ENCODE measurements at regions not wholly inside any gene's neighbourhood (a gene's known extent, or its start where the extent isn't known, plus 50 kb on each side); places are given as distances from the start of the nearest gene placed in this dataset.

- TF ChIP-seq FOXM1 (IDR thresholded peaks at IDR 0.05; ENCODE audit: borderline replicate concordance, low read depth): no peak; the same call in 1 of the 2 replicates
- no peak for TF ChIP-seq REST (IDR thresholded peaks at IDR 0.05; ENCODE audit: low read depth)
- TF ChIP-seq CREB1 (IDR thresholded peaks at IDR 0.05; ENCODE audit: low read depth): no peak
- 0 out of 2 replicates have a peak, but pooled peaks have one; percentile 20 for TF ChIP-seq NFIC (IDR thresholded peaks at IDR 0.05)
- TF ChIP-seq TCF12 (IDR thresholded peaks at IDR 0.05; ENCODE audit: low read depth): no peak
- no peak for TF ChIP-seq EGR1 (IDR thresholded peaks at IDR 0.05)
- TF ChIP-seq EP300 (IDR thresholded peaks at IDR 0.05; ENCODE audit: borderline replicate concordance): no peak
- TF ChIP-seq CEBPB (IDR thresholded peaks at IDR 0.05): no peak
- 0 out of 2 replicates have a peak, but pooled peaks have one; percentile 32 for TF ChIP-seq YY1 (IDR thresholded peaks at IDR 0.05; ENCODE audit: low read depth)
- no peak for TF ChIP-seq TEAD4 (IDR thresholded peaks at IDR 0.05)
- TF ChIP-seq MAX (IDR thresholded peaks at IDR 0.05): peak; percentile 51
- no peak for TF ChIP-seq USF1 (IDR thresholded peaks at IDR 0.05)
Measured at GRCh38 chr10:21372651-21373410, 152.7 kb downstream of the SKIDA1 start.

- TF ChIP-seq EGR1 (IDR thresholded peaks at IDR 0.05): no peak
- no peak for TF ChIP-seq CEBPB (IDR thresholded peaks at IDR 0.05)
- no peak for TF ChIP-seq RAD21 (IDR thresholded peaks at IDR 0.05; ENCODE audit: low read depth)
- TF ChIP-seq ZBTB7A (IDR thresholded peaks at IDR 0.05; ENCODE audit: low read depth): no peak
- TF ChIP-seq TCF12 (IDR thresholded peaks at IDR 0.05; ENCODE audit: low read depth): no peak
- TF ChIP-seq EP300 (IDR thresholded peaks at IDR 0.05; ENCODE audit: borderline replicate concordance): no peak
- TF ChIP-seq CREB1 (IDR thresholded peaks at IDR 0.05; ENCODE audit: low read depth): no peak
- no peak for TF ChIP-seq MAX (IDR thresholded peaks at IDR 0.05)
- no peak for TF ChIP-seq REST (IDR thresholded peaks at IDR 0.05; ENCODE audit: low read depth)
Measured at GRCh38 chr10:21369697-21370096, 155.8 kb downstream of the SKIDA1 start.

- no peak for TF ChIP-seq NFIC (IDR thresholded peaks at IDR 0.05)
- TF ChIP-seq EGR1 (IDR thresholded peaks at IDR 0.05): no peak
- no peak for TF ChIP-seq MAX (IDR thresholded peaks at IDR 0.05)
- no peak for TF ChIP-seq TCF12 (IDR thresholded peaks at IDR 0.05; ENCODE audit: low read depth)
- no peak for TF ChIP-seq ZBTB7A (IDR thresholded peaks at IDR 0.05; ENCODE audit: low read depth)
- TF ChIP-seq EP300 (IDR thresholded peaks at IDR 0.05; ENCODE audit: borderline replicate concordance): no peak
- TF ChIP-seq TEAD4 (IDR thresholded peaks at IDR 0.05): no peak
- TF ChIP-seq USF1 (IDR thresholded peaks at IDR 0.05): no peak
- no peak for TF ChIP-seq REST (IDR thresholded peaks at IDR 0.05; ENCODE audit: low read depth)
- TF ChIP-seq FOXM1 (IDR thresholded peaks at IDR 0.05; ENCODE audit: borderline replicate concordance, low read depth): no peak
- TF ChIP-seq YY1 (IDR thresholded peaks at IDR 0.05; ENCODE audit: low read depth): no peak
- no peak for TF ChIP-seq RAD21 (IDR thresholded peaks at IDR 0.05; ENCODE audit: low read depth)
Measured at GRCh38 chr10:21368728-21369425, 156.6 kb downstream of the SKIDA1 start.

Data from Ishikawa (cell line).